HEK293 (cell line): ENCODE measurements at regions not wholly inside any gene's neighbourhood (a gene's known extent, or its start where the extent isn't known, plus 50 kb on each side); places are given as distances from the start of the nearest gene placed in this dataset.

Experiments used
- GLIS2 ChIP-seq: fragments of 450-650 bp; formaldehyde crosslinking; IDR thresholded peaks from 2 replicates; pipeline ENCODE4 v1.5.1; 2016; ENCODE audit warnings: missing biosample characterization, missing genetic modification characterization
- HOXA7 ChIP-seq: sonication (generic); formaldehyde crosslinking; IDR thresholded peaks from 2 replicates; pipeline ENCODE4 v1.8.1; 2022; ENCODE audit warnings: missing genetic modification reagents, borderline replicate concordance
- PRDM4 ChIP-seq: fragments of 450-650 bp; formaldehyde crosslinking; IDR thresholded peaks from 2 replicates; pipeline ENCODE4 v1.5.1; 2017; ENCODE audit warnings: missing biosample characterization, missing genetic modification characterization
- TRIM28 ChIP-seq: IDR thresholded peaks from 2 replicates; pipeline ENCODE4 v1.6.1; 2011; ENCODE audit warnings: low read length, control low read depth, borderline replicate concordance
- ZNF10 ChIP-seq: fragments of 450-650 bp; formaldehyde crosslinking; IDR thresholded peaks from 2 replicates; pipeline ENCODE4 v1.5.1; 2017; ENCODE audit warnings: missing biosample characterization, missing genetic modification characterization
- ZNF155 ChIP-seq: fragments of 450-650 bp; formaldehyde crosslinking; IDR thresholded peaks from 2 replicates; pipeline ENCODE4 v1.5.1; 2016; ENCODE audit warnings: missing biosample characterization, missing genetic modification characterization
- ZNF18 ChIP-seq: fragments of 450-650 bp; formaldehyde crosslinking; IDR thresholded peaks from 2 replicates; pipeline ENCODE4 v1.5.1; 2016; ENCODE audit warnings: missing biosample characterization, missing genetic modification characterization
- ZNF2 ChIP-seq: fragments of 450-650 bp; formaldehyde crosslinking; IDR thresholded peaks from 2 replicates; pipeline ENCODE4 v1.5.1; 2016; ENCODE audit warnings: missing biosample characterization, missing genetic modification characterization
- ZNF24 ChIP-seq: fragments of 450-650 bp; formaldehyde crosslinking; IDR thresholded peaks from 2 replicates; pipeline ENCODE4 v1.5.1; 2016; ENCODE audit warnings: missing biosample characterization, missing genetic modification characterization
- ZNF530 ChIP-seq: fragments of 450-650 bp; formaldehyde crosslinking; IDR thresholded peaks from 2 replicates; pipeline ENCODE4 v1.5.1; 2016; ENCODE audit warnings: low read depth, missing biosample characterization, missing genetic modification characterization
- ZNF580 ChIP-seq: fragments of 450-650 bp; formaldehyde crosslinking; IDR thresholded peaks from 2 replicates; pipeline ENCODE4 v1.5.1; 2016; ENCODE audit warnings: missing biosample characterization, missing genetic modification characterization
- ZNF654 ChIP-seq: fragments of 450-650 bp; formaldehyde crosslinking; IDR thresholded peaks from 2 replicates; pipeline ENCODE4 v1.5.1; 2016; ENCODE audit warnings: low read depth, missing biosample characterization, missing genetic modification characterization
- TF ChIP-seq, protein P1 (sequence below): fragments of 450-650 bp; formaldehyde crosslinking; IDR thresholded peaks from 2 replicates; pipeline ENCODE4 v1.5.1; 2016; ENCODE audit warnings: missing biosample characterization, missing genetic modification characterization
- TF ChIP-seq, protein P2 (sequence below): fragments of 450-650 bp; formaldehyde crosslinking; IDR thresholded peaks from 2 replicates; pipeline ENCODE4 v1.5.0; 2017; ENCODE audit warnings: missing biosample characterization, missing genetic modification characterization, borderline replicate concordance
- TF ChIP-seq, protein P3 (sequence below): fragments of 450-650 bp; formaldehyde crosslinking; conservative IDR thresholded peaks from 2 replicates; pipeline ENCODE4 v1.5.1; 2016; ENCODE audit warnings: low read depth, missing biosample characterization, missing genetic modification characterization
- TF ChIP-seq, protein P4 (sequence below): fragments of 450-650 bp; IDR thresholded peaks from 2 replicates; pipeline ENCODE4 v1.5.1; 2018; ENCODE audit warnings: missing biosample characterization, missing genetic modification characterization
- TF ChIP-seq, protein P5 (sequence below): fragments of 450-650 bp; formaldehyde crosslinking; conservative IDR thresholded peaks from 2 replicates; pipeline ENCODE4 v1.5.1; 2016; ENCODE audit warnings: low read depth, missing biosample characterization, missing genetic modification characterization

DNA sequence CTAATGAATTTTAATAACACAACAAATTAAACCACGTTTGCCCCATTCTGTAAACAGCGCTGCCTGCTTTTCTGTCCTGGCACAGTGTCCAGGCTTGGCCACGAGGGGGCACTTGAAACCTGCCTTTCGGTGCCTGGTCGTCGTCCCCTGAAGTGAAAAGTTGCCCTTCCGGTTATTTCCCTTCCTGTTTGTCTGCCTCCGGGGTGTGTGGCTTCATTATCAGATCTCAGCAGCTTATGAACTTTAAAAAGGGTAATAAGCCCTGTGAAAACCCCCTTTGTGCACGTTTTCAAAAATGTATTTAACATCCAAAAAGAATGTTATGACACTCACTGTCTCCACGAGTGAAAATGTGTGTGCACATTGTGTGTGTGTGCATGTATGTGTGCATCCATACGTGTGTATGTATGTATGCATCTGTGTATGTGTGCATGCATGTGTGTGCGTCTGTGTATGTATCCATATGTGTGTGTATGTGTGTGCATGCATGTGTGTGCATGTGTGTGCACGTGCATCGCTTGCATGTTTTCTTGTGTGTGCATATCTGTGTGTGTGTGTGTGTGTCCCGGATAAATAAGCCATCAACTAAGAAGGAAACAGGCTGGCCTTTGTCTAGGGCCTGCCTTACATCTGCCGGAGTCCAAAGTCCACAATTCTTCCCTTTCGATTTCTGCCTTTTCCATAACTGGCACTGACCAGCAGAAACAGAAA, 358.4 kb downstream of the THBS2 start (continued):
- TF ChIP-seq, protein P1, sequence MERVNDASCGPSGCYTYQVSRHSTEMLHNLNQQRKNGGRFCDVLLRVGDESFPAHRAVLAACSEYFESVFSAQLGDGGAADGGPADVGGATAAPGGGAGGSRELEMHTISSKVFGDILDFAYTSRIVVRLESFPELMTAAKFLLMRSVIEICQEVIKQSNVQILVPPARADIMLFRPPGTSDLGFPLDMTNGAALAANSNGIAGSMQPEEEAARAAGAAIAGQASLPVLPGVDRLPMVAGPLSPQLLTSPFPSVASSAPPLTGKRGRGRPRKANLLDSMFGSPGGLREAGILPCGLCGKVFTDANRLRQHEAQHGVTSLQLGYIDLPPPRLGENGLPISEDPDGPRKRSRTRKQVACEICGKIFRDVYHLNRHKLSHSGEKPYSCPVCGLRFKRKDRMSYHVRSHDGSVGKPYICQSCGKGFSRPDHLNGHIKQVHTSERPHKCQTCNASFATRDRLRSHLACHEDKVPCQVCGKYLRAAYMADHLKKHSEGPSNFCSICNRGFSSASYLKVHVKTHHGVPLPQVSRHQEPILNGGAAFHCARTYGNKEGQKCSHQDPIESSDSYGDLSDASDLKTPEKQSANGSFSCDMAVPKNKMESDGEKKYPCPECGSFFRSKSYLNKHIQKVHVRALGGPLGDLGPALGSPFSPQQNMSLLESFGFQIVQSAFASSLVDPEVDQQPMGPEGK, result no peak
- TF ChIP-seq PRDM4 (no peak), ZNF530 (tag by site-specific recombination) (no peak), ZNF580 (tag by site-specific recombination) (peak; percentile 72), TRIM28 (peak; percentile 67), ZNF24 (tag by site-specific recombination) (no peak), ZNF654 (tag by site-specific recombination) (peak; percentile 91), GLIS2 (tag by site-specific recombination) (no peak), ZNF10 (tag by site-specific recombination) (0 out of 2 replicates have a peak, but pooled peaks have one; percentile 22), ZNF2 (tag by site-specific recombination) (peak; percentile 83), HOXA7 (CRISPR knock-in tag) (no peak), ZNF18 (tag by site-specific recombination) (no peak), ZNF155 (tag by site-specific recombination) (no peak)
- TF ChIP-seq, protein P2, sequence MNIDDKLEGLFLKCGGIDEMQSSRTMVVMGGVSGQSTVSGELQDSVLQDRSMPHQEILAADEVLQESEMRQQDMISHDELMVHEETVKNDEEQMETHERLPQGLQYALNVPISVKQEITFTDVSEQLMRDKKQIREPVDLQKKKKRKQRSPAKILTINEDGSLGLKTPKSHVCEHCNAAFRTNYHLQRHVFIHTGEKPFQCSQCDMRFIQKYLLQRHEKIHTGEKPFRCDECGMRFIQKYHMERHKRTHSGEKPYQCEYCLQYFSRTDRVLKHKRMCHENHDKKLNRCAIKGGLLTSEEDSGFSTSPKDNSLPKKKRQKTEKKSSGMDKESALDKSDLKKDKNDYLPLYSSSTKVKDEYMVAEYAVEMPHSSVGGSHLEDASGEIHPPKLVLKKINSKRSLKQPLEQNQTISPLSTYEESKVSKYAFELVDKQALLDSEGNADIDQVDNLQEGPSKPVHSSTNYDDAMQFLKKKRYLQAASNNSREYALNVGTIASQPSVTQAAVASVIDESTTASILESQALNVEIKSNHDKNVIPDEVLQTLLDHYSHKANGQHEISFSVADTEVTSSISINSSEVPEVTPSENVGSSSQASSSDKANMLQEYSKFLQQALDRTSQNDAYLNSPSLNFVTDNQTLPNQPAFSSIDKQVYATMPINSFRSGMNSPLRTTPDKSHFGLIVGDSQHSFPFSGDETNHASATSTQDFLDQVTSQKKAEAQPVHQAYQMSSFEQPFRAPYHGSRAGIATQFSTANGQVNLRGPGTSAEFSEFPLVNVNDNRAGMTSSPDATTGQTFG (tag by site-specific recombination), result no peak
- TF ChIP-seq, protein P3, sequence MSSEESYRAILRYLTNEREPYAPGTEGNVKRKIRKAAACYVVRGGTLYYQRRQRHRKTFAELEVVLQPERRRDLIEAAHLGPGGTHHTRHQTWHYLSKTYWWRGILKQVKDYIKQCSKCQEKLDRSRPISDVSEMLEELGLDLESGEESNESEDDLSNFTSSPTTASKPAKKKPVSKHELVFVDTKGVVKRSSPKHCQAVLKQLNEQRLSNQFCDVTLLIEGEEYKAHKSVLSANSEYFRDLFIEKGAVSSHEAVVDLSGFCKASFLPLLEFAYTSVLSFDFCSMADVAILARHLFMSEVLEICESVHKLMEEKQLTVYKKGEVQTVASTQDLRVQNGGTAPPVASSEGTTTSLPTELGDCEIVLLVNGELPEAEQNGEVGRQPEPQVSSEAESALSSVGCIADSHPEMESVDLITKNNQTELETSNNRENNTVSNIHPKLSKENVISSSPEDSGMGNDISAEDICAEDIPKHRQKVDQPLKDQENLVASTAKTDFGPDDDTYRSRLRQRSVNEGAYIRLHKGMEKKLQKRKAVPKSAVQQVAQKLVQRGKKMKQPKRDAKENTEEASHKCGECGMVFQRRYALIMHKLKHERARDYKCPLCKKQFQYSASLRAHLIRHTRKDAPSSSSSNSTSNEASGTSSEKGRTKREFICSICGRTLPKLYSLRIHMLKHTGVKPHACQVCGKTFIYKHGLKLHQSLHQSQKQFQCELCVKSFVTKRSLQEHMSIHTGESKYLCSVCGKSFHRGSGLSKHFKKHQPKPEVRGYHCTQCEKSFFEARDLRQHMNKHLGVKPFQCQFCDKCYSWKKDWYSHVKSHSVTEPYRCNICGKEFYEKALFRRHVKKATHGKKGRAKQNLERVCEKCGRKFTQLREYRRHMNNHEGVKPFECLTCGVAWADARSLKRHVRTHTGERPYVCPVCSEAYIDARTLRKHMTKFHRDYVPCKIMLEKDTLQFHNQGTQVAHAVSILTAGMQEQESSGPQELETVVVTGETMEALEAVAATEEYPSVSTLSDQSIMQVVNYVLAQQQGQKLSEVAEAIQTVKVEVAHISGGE (tag by site-specific recombination), result peak; percentile 64
- TF ChIP-seq, protein P4, sequence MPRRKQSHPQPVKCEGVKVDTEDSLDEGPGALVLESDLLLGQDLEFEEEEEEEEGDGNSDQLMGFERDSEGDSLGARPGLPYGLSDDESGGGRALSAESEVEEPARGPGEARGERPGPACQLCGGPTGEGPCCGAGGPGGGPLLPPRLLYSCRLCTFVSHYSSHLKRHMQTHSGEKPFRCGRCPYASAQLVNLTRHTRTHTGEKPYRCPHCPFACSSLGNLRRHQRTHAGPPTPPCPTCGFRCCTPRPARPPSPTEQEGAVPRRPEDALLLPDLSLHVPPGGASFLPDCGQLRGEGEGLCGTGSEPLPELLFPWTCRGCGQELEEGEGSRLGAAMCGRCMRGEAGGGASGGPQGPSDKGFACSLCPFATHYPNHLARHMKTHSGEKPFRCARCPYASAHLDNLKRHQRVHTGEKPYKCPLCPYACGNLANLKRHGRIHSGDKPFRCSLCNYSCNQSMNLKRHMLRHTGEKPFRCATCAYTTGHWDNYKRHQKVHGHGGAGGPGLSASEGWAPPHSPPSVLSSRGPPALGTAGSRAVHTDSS (tag by site-specific recombination), result no peak
- TF ChIP-seq, protein P5, sequence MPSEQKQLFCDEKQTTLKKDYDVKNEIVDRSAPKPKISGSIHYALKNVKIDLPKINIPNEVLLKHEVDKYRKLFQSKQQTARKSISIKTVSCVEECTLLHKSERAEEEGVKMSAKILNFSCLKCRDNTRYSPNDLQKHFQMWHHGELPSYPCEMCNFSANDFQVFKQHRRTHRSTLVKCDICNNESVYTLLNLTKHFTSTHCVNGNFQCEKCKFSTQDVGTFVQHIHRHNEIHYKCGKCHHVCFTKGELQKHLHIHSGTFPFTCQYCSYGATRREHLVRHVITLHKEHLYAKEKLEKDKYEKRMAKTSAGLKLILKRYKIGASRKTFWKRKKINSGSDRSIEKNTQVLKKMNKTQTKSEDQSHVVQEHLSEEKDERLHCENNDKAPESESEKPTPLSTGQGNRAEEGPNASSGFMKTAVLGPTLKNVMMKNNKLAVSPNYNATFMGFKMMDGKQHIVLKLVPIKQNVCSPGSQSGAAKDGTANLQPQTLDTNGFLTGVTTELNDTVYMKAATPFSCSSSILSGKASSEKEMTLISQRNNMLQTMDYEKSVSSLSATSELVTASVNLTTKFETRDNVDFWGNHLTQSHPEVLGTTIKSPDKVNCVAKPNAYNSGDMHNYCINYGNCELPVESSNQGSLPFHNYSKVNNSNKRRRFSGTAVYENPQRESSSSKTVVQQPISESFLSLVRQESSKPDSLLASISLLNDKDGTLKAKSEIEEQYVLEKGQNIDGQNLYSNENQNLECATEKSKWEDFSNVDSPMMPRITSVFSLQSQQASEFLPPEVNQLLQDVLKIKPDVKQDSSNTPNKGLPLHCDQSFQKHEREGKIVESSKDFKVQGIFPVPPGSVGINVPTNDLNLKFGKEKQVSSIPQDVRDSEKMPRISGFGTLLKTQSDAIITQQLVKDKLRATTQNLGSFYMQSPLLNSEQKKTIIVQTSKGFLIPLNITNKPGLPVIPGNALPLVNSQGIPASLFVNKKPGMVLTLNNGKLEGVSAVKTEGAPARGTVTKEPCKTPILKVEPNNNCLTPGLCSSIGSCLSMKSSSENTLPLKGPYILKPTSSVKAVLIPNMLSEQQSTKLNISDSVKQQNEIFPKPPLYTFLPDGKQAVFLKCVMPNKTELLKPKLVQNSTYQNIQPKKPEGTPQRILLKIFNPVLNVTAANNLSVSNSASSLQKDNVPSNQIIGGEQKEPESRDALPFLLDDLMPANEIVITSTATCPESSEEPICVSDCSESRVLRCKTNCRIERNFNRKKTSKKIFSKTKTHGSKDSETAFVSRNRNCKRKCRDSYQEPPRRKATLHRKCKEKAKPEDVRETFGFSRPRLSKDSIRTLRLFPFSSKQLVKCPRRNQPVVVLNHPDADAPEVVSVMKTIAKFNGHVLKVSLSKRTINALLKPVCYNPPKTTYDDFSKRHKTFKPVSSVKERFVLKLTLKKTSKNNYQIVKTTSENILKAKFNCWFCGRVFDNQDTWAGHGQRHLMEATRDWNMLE (tag by site-specific recombination), result peak; percentile 77
